ENCODE measurements at regions not wholly inside any gene's neighbourhood (a gene's known extent, or its start where the extent isn't known, plus 50 kb on each side); places are given as distances from the start of the nearest gene placed in this dataset.

- DNase-seq, result no peak
Measured at GRCh38 chr11:127247261-127247851, 246.8 kb upstream of the KIRREL3 start.

DNA sequence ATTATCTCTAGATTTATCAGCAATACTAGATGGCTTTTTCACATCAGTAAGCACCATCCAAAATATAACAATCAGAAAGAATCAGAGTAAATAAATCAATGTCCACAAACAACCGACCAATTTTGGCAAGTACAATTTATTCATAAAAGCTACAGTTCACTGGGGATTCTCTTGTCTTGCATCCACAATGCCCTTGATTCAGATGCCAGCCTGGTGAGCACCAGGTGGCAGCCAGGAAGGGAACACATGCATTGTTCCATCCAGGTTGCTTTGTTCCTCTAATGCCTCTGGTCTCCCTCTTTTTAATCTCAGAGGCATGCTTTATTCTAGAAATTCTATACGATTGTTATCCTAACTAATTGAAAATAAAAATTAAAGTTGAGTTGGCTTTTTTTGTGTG is 242.1 kb upstream of the KIRREL3 start:
- DNase-seq, result no peak

DNA sequence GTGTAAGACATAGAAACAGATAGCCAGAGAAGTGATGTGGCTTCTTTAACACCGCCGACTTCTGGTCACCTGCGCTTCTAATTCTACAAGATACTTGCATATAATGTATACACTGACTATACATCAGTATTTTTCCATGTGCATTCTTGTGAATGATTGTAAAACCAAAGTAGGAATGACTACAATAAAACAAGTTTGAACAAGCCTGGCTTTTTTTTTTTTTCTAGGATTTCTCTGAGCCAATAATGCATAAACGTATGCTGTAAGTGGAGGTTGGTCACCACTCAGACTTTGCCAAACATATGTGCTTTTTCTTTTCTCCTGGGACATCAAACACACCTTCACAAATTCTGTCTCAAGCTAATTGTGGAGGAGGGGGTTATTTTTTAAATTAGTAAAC is 237.8 kb upstream of the KIRREL3 start:
- no peak for DNase-seq

DNA sequence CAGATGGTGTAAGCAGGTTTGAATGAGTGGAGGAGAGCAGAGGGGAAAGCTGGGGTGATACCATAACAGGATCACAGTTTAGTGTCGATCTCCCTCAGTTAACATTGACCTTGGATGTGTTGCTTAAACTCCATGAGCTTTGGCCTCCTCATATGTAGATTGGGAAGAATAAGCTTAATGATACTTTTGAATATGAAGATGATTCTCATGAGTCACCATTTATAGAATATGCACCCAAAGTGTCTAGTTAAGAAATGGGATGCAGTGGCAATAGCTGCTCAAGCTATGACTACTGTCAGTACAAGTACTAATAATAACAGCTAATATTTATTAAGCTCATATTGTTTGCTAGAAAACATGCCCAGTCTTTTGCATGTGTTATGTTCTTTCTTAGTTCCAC is 236.2 kb upstream of the KIRREL3 start:
- DNase-seq, result no peak

DNA sequence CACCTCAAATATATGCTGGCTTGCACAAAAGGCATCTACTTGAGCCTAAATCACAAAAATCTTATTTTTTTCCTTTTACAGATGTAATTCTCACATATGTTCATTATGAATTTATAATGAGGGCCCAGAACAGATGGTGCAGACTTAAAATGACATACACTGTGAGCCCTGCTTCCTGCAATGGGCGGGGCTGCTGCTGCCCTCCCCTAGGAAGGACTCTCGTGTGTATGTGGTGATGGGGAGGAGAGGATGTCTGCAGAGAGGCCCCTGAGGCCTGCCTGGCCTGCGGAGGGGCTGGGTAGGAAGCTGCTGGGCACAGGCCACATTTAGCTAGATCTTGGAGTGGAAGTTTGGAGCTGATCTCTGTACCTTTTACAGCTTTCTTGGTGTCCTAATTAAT is 233.4 kb upstream of the KIRREL3 start:
- no peak for DNase-seq

GRCh38 chr11:127230392-127230791 is 229.8 kb upstream of the KIRREL3 start:
- no peak for DNase-seq

GRCh38 chr11:127226949-127227348 is 226.4 kb upstream of the KIRREL3 start:
- DNase-seq, result no peak

- no peak for DNase-seq
Measured at GRCh38 chr11:127226380-127226779, 225.8 kb upstream of the KIRREL3 start.

DNA sequence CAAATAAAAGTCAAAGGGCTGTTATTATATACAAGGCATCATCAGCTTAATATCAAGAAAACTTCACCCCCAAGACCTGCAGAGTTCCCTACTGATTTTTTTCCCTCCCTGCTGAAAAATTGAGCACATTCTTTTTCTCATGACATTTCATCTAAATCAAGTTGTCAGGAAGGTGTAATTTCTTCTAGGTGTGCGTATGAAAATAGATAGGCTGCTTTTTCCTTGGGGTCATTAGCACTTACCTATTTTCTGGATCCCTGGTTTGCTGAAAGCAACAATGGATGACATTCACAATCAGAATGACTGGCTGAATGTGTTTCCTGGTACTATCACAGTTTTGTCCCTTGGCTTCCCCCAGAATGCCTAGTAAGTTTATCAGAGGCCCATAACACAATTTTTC is 225.0 kb upstream of the KIRREL3 start:
- DNase-seq, result no peak

- no peak for DNase-seq
Measured at GRCh38 chr11:127224276-127224675, 223.7 kb upstream of the KIRREL3 start.

DNA sequence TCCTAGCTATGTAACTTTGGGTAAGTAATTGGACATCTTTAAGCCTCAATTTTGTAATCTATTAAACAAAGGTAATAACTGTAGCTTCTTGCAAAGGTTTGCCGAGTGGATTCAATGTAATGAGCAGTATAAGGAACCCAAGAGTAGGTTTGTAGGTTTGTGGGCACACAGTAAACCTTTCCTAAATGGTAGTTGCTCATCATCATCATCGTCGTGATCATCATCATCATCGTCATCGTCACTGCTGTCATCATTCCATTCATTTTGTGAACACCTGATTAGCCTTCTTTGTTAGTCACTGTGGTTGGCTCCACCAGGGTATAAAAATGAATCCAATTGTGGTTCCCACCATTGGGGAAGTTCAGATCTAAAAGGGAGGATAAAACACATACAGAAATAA is 223.1 kb upstream of the KIRREL3 start:
- no peak for DNase-seq

GRCh38 chr11:127223026-127223425 is 222.5 kb upstream of the KIRREL3 start:
- no peak for DNase-seq

DNA sequence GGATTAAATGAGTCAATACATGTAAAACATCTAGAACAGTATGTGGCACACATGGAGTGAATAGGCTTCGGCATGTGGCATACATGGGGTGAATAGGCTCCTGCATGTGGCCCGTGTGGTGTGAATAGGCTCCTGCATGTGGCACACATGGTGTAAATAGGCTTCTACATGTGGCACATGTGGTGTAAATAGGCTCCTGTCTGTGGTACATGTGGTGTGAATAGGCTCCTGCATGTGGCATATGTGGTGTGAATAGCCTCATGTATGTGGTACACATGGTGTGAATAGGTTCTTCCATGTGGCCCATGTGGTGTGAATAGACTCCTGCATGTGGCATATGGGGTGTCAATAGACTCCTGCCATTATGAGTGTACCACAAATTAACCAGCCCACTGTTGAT is 219.1 kb upstream of the KIRREL3 start:
- DNase-seq, result no peak

DNA sequence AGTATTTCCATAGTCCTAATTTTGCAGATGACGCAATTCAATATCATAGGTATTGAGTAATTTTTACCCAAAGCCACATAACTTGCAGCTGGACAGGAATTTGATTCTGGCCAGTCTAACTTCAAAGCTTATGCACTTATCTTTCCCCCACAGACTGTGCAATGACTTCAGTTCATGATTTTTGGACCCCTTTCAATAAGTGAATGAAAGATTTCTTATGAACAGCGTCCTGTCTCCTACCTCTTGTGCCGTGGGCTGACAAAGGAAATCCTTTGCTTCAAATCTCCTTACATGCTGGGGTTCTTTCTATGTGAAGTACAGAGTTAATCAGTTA is 217.7 kb upstream of the KIRREL3 start:
- DNase-seq, result no peak

GRCh38 chr11:127217452-127218274 is 217.1 kb upstream of the KIRREL3 start:
- DNase-seq, result no peak

DNA sequence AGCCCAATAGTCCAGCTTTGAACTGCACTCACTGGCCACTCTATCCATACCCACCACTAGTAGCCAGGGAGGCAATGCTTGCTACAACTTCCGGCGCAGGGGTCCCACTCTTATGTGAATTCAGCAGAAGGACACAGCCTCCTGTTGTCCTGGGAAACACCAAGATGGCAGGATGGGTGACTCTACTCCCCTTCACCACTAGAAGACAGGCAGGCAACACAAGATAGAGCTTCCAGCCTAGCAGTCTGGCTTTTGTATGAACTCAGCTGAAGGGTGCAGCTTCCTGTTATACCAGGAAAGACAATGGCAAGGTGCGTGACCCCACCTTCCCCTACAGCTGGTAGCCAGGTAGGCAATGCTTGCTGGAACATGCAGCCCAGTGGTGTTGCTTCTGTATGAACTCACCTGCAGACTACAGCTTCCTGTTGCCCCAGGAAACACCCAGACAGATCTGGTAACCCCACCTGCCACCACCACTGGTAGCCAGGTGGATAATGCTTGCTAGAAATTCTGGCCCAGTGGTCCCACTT is 205.2 kb upstream of the KIRREL3 start:
- DNase-seq, result no peak

GRCh38 chr11:127203490-127203889 is 202.9 kb upstream of the KIRREL3 start:
- DNase-seq, result no peak

DNA sequence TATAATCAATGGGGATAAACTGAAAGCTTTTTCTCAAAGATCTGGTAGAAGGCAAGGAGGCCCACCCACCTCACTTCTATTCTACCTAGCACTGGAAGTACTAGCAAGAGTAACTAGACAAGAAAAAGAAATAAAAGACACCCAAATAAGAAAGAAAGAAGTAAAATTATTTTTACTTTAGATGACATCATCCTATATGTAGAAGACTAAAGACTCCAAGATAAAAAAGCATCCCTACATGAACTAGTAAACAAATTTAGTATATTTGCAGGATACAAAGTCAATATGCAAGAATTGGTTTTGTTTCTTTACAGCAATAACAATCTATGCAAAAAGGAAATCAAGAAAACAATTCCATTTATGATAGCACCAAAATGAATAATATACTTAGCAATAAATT is 201.5 kb upstream of the KIRREL3 start:
- no peak for DNase-seq

DNA sequence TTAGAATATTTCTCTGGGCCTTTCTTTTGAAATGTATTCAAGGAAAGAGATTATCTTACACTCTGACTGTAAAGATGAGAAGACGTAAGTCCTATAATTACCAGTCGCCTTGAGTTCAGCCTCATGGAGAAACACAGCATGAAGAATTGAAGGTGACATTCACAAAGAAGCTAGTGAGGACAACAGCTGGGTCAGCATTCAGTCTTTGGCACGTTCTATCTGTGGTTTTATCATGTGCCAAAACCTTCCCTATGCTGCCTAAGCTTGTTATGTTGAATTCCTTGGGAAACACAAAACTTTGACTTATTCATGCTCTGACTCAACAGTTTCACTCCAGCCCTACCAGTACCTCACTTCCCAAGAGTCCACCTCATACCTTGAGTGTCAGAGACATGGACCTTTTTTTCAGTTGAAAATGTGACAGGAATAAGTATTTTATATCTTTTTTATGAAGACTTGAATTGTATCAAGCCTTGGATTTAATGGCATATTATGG is 198.8 kb upstream of the KIRREL3 start:
- DNase-seq, result no peak

- DNase-seq, result no peak
Measured at GRCh38 chr11:127195501-127196120, 195.0 kb upstream of the KIRREL3 start.

- no peak for DNase-seq
Measured at GRCh38 chr11:127194521-127194920, 194.0 kb upstream of the KIRREL3 start.

DNA sequence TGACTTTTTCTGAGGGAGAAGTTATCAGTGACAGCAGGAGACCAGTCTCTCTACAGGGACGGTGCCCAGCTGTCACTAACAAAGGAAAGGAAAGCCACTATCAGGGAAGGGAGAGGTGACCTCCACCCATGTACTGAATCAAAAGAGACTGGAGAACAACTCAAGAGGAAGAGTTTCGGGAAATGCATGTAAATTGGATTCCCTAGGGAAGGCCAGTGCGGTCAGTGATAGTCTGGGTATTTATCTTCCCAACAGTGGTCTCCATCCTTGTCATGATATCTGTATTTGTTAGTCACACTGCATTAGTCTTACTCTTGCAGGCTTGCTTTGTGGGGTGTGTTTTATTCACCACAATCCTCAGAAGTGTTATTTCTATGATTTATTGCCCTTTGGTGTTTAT is 193.4 kb upstream of the KIRREL3 start:
- no peak for DNase-seq

- DNase-seq, result no peak
Measured at GRCh38 chr11:127191689-127192088, 191.1 kb upstream of the KIRREL3 start.

DNA sequence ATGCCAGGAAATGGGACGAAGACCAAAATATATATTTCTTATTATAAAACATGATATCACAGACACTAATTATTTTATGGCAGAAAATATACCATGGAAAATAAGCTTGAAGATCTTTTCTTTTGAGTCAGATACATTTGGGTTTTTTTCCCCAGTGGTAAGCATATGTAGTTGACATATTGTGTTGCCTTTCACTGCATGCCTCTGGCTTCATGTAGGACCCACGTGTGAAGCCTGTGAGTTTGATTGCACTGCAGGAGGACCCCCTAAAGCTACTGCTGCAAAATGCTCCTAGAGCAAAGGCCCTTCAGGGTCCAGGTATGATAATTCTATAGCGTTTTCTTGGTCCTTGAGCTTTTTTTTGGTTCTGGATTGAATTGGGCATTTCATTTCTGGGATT is 190.7 kb upstream of the KIRREL3 start:
- no peak for DNase-seq

Data from SHP77 (cell line).